T-helper 22 cell (primary cell): ENCODE measurements at regions not wholly inside any gene's neighbourhood (a gene's known extent, or its start where the extent isn't known, plus 50 kb on each side); places are given as distances from the start of the nearest gene placed in this dataset.

Experiments
- DNase-seq: peaks from one replicate; pipeline ENCODE4 v3.0.0-alpha.2; 2020; ENCODE audit warnings: low read depth

GRCh38 chr3:193780810-193781478 is 187.9 kb downstream of the OPA1 start:
- no peak for DNase-seq

GRCh38 chr3:193782276-193782647 is 189.3 kb downstream of the OPA1 start:
- DNase-seq, result no peak

- no peak for DNase-seq
These were observed 189.7 kb downstream of the OPA1 start for GRCh38 chr3:193782747-193783146.

GRCh38 chr3:193783166-193783896 is 190.3 kb downstream of the OPA1 start:
- no peak for DNase-seq

GRCh38 chr3:193784822-193785221 is 191.8 kb downstream of the OPA1 start:
- no peak for DNase-seq

GRCh38 chr3:193787496-193787870 is 194.5 kb downstream of the OPA1 start:
- no peak for DNase-seq

- no peak for DNase-seq
These were observed 195.4 kb downstream of the OPA1 start for GRCh38 chr3:193788189-193788991.

- DNase-seq, result no peak
These were observed 196.4 kb downstream of the OPA1 start for GRCh38 chr3:193789455-193789854.

GRCh38 chr3:193790086-193790990 is 197.3 kb downstream of the OPA1 start:
- no peak for DNase-seq

- no peak for DNase-seq
These were observed 198.3 kb downstream of the OPA1 start for GRCh38 chr3:193791041-193792032.

GRCh38 chr3:193793123-193793522 is 200.1 kb downstream of the OPA1 start:
- DNase-seq, result no peak

GRCh38 chr3:193794002-193794881 is 201.2 kb downstream of the OPA1 start:
- DNase-seq, result no peak

- no peak for DNase-seq
These were observed 202.2 kb downstream of the OPA1 start for GRCh38 chr3:193795062-193795690.

- no peak for DNase-seq
These were observed 203.1 kb downstream of the OPA1 start for GRCh38 chr3:193796089-193796488.

- DNase-seq, result no peak
These were observed 204.6 kb downstream of the OPA1 start for GRCh38 chr3:193797566-193797965.

GRCh38 chr3:193798051-193798450 is 205.0 kb downstream of the OPA1 start:
- no peak for DNase-seq

- DNase-seq, result no peak
These were observed 207.4 kb downstream of the OPA1 start for GRCh38 chr3:193800138-193801043.

- no peak for DNase-seq
These were observed 208.1 kb downstream of the OPA1 start for GRCh38 chr3:193801097-193801496.
